ENCODE measurements at regions not wholly inside any gene's neighbourhood (a gene's known extent, or its start where the extent isn't known, plus 50 kb on each side); places are given as distances from the start of the nearest gene placed in this dataset.

GRCh38 chr14:25477316-25478098 is 427.6 kb upstream of the STXBP6 start:
- no peak for DNase-seq
- no peaks in the 10 kb centered on the region for H3K9me3 ChIP-seq
- no peaks in the 10 kb centered on the region for H3K4me1 ChIP-seq
- H3K27me3 ChIP-seq: no peaks in the 10 kb centered on the region
- intact Hi-C loops (cut with DNase I; ENCODE audit: low total_unique reads): no loop called here
- H3K36me3 ChIP-seq: no peaks in the 10 kb centered on the region
- WGBS, 5 donors: 62 to 70% (median 63%) methylated on average over 2 of the region's 2 CpGs
- TF ChIP-seq CTCF (IDR thresholded peaks at IDR 0.05) (no peak), EP300 (IDR thresholded peaks at IDR 0.05) (no peak), POLR2AphosphoS5 (IDR thresholded peaks at IDR 0.05) (no peak), POLR2A (IDR thresholded peaks at IDR 0.05) (no peak)
- H3K27ac ChIP-seq: no peak overlapping the region
- no peak overlapping the region for H3K4me3 ChIP-seq

GRCh38 chr14:25472700-25473099 is 422.8 kb upstream of the STXBP6 start:
- intact Hi-C loops (cut with DNase I; ENCODE audit: low total_unique reads): no loop called here
- H3K27ac ChIP-seq: no peak overlapping the region
- no peak overlapping the region for H3K4me3 ChIP-seq
- TF ChIP-seq POLR2AphosphoS5 (IDR thresholded peaks at IDR 0.05) (no peak), EP300 (IDR thresholded peaks at IDR 0.05) (no peak), POLR2A (IDR thresholded peaks at IDR 0.05) (no peak), CTCF (IDR thresholded peaks at IDR 0.05) (no peak)
- H3K27me3 ChIP-seq: no peaks in the 10 kb centered on the region
- no peaks in the 10 kb centered on the region for H3K4me1 ChIP-seq
- no peaks in the 10 kb centered on the region for H3K9me3 ChIP-seq
- no peaks in the 10 kb centered on the region for H3K36me3 ChIP-seq
- DNase-seq: no peak
- WGBS, 5 donors: 96 to 100% (median 97%) methylated on average over 1 of the region's 1 CpG

DNA sequence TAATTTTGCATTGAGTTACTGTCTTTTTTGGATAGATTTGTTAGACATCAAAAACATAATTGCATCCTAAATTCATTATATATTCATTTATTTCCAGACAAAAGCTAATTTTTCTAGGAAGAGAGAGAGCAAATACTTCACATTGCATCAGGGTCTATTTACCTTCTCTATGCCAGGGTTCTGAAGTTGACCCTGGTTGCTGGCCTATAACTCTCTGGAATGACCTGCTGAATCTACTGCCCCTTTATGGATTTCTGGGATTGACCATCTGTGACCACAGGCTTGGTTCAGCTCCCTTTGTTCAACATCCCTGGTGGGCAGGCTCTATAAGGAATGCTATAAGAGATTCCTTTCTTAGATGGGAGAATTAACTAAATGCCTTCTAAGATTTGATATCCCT is 414.8 kb upstream of the STXBP6 start:
- intact Hi-C loops (cut with DNase I; ENCODE audit: low total_unique reads): no loop called here
- Histone ChIP-seq H3K9me3 (no peaks in the 10 kb centered on the region), H3K27ac (no peak overlapping the region), H3K27me3 (no peaks in the 10 kb centered on the region), H3K4me3 (no peak overlapping the region), H3K36me3 (no peaks in the 10 kb centered on the region), H3K4me1 (no peaks in the 10 kb centered on the region)
- DNase-seq: no peak
- TF ChIP-seq POLR2AphosphoS5 (IDR thresholded peaks at IDR 0.05) (no peak), POLR2A (IDR thresholded peaks at IDR 0.05) (no peak), EP300 (IDR thresholded peaks at IDR 0.05) (no peak), CTCF (IDR thresholded peaks at IDR 0.05) (no peak)

GRCh38 chr14:25464078-25464477 is 414.1 kb upstream of the STXBP6 start:
- Histone ChIP-seq H3K9me3 (no peaks in the 10 kb centered on the region), H3K27me3 (no peaks in the 10 kb centered on the region), H3K4me1 (no peaks in the 10 kb centered on the region), H3K36me3 (no peaks in the 10 kb centered on the region), H3K27ac (no peak overlapping the region), H3K4me3 (no peak overlapping the region)
- no peak for TF ChIP-seq POLR2A (IDR thresholded peaks at IDR 0.05)
- intact Hi-C loops (cut with DNase I; ENCODE audit: low total_unique reads): no loop called here
- DNase-seq: no peak

GRCh38 chr14:25463480-25463879 is 413.5 kb upstream of the STXBP6 start:
- no peaks in the 10 kb centered on the region for H3K36me3 ChIP-seq
- no peak overlapping the region for H3K27ac ChIP-seq
- TF ChIP-seq CTCF (IDR thresholded peaks at IDR 0.05) (no peak), POLR2A (IDR thresholded peaks at IDR 0.05) (no peak), EP300 (IDR thresholded peaks at IDR 0.05) (no peak), POLR2AphosphoS5 (IDR thresholded peaks at IDR 0.05) (no peak)
- intact Hi-C loops (cut with DNase I; ENCODE audit: low total_unique reads): no loop called here
- H3K4me3 ChIP-seq: no peak overlapping the region
- H3K27me3 ChIP-seq: no peaks in the 10 kb centered on the region
- 44 to 77% (median 61%) methylated on average over 1 of the region's 1 CpG for WGBS, 5 donors
- no peak for DNase-seq
- H3K4me1 ChIP-seq: no peaks in the 10 kb centered on the region
- no peaks in the 10 kb centered on the region for H3K9me3 ChIP-seq
